HEK293 (cell line): ENCODE measurements at regions not wholly inside any gene's neighbourhood (a gene's known extent, or its start where the extent isn't known, plus 50 kb on each side); places are given as distances from the start of the nearest gene placed in this dataset.

Experiments used
- CTCF ChIA-PET: fragments of 350-600 bp; formaldehyde crosslinking; extraction: SDS; loops from one replicate; lab custom pipeline; 2021; ENCODE audit warnings: antibody characterized with exemption; lab: Yijun Ruan, JAX
- POLR2A ChIA-PET: fragments of 300-600 bp; formaldehyde crosslinking; extraction: SDS; loops from one replicate; lab custom pipeline; 2020; ENCODE audit warnings: antibody characterized with exemption, inconsistent platforms; lab: Yijun Ruan, JAX
- H3K27ac ChIP-seq: fragments of 200-500 bp; sonication (Bioruptor generic); 2 replicates; pipeline ENCODE4 v1.5.1; 2014; ENCODE audit warnings: low read depth, low read length, control low read depth, inconsistent platforms; ENCODE audit errors: extremely low read depth
- H3K36me3 ChIP-seq, 2 experiments: fragments of 200-500 bp in 1 of 2; sonication (Bioruptor generic) in 1 of 2; 1 replicate in 1 of 2; 2 replicates in 1 of 2; pipeline ENCODE4 v1.5.1; 2014 to 2017; ENCODE audit warnings: inconsistent platforms in 2 of 2, low read length in 2 of 2; ENCODE audit not compliant: control insufficient read depth in 2 of 2, insufficient read depth in 1 of 2
- H3K4me1 ChIP-seq: fragments of 200-500 bp; sonication (Bioruptor generic); 2 replicates; pipeline ENCODE4 v1.5.1; 2014; ENCODE audit warnings: mild to moderate bottlenecking, low read length, inconsistent platforms; ENCODE audit not compliant: control insufficient read depth, insufficient read depth
- H3K4me3 ChIP-seq: 2 replicates; pipeline ENCODE4 v1.5.1; 2011; ENCODE audit warnings: low read depth, mild to moderate bottlenecking, control low read depth, low read length, moderate library complexity
- H3K9me3 ChIP-seq: fragments of 200-500 bp; sonication (Bioruptor generic); 2 replicates; pipeline ENCODE4 v1.5.1; 2014; ENCODE audit warnings: low read depth, low read length, inconsistent platforms; ENCODE audit not compliant: control insufficient read depth, insufficient read depth
- BCL11A ChIP-seq: fragments of 450-650 bp; formaldehyde crosslinking; IDR thresholded peaks from 2 replicates; pipeline ENCODE4 v1.5.1; 2016; ENCODE audit warnings: low read depth, missing biosample characterization, missing genetic modification characterization
- CTCF ChIP-seq: fragments of 450-650 bp; formaldehyde crosslinking; IDR thresholded peaks from 2 replicates; pipeline ENCODE4 v1.5.1; 2016; ENCODE audit warnings: missing biosample characterization, missing genetic modification characterization
- HOXA7 ChIP-seq: sonication (generic); formaldehyde crosslinking; IDR thresholded peaks from 2 replicates; pipeline ENCODE4 v1.8.1; 2022; ENCODE audit warnings: missing genetic modification reagents, borderline replicate concordance
- HOXC10 ChIP-seq: sonication (generic); formaldehyde crosslinking; IDR thresholded peaks from 2 replicates; pipeline ENCODE4 v1.8.1; 2023; ENCODE audit warnings: mild to moderate bottlenecking, missing genetic modification reagents
- KLF17 ChIP-seq: fragments of 450-650 bp; formaldehyde crosslinking; IDR thresholded peaks from 2 replicates; pipeline ENCODE4 v1.5.1; 2016; ENCODE audit warnings: missing biosample characterization, missing genetic modification characterization
- SCRT1 ChIP-seq: fragments of 450-650 bp; formaldehyde crosslinking; IDR thresholded peaks from 2 replicates; pipeline ENCODE4 v1.5.1; 2016; ENCODE audit warnings: missing biosample characterization, missing genetic modification characterization, borderline replicate concordance
- TCF7L2 ChIP-seq: IDR thresholded peaks from 2 replicates; pipeline ENCODE4 v1.6.1; 2011; ENCODE audit warnings: low read depth, mild to moderate bottlenecking, inconsistent platforms, low read length, moderate library complexity, borderline replicate concordance
- YY1 ChIP-seq: fragments of 450-650 bp; formaldehyde crosslinking; IDR thresholded peaks from 2 replicates; pipeline ENCODE4 v1.5.1; 2018; ENCODE audit warnings: missing biosample characterization, missing genetic modification characterization
- ZBTB17 ChIP-seq: fragments of 450-650 bp; formaldehyde crosslinking; IDR thresholded peaks from 2 replicates; pipeline ENCODE4 v1.5.1; 2016; ENCODE audit warnings: missing biosample characterization, missing genetic modification characterization
- ZBTB20 ChIP-seq: fragments of 450-650 bp; formaldehyde crosslinking; IDR thresholded peaks from 2 replicates; pipeline ENCODE4 v1.5.1; 2016; ENCODE audit warnings: missing biosample characterization, missing genetic modification characterization
- ZBTB49 ChIP-seq: fragments of 450-650 bp; formaldehyde crosslinking; IDR thresholded peaks from 2 replicates; pipeline ENCODE4 v1.5.1; 2016; ENCODE audit warnings: missing biosample characterization, missing genetic modification characterization, low read depth
- ZNF146 ChIP-seq: fragments of 450-650 bp; formaldehyde crosslinking; IDR thresholded peaks from 2 replicates; pipeline ENCODE4 v1.5.1; 2016; ENCODE audit warnings: missing biosample characterization, missing genetic modification characterization
- ZNF148 ChIP-seq: fragments of 450-650 bp; formaldehyde crosslinking; IDR thresholded peaks from 2 replicates; pipeline ENCODE4 v1.5.0; 2017; ENCODE audit warnings: missing biosample characterization, missing genetic modification characterization, borderline replicate concordance
- ZNF175 ChIP-seq: fragments of 450-650 bp; formaldehyde crosslinking; IDR thresholded peaks from 2 replicates; pipeline ENCODE4 v1.5.1; 2016; ENCODE audit warnings: missing biosample characterization, missing genetic modification characterization
- ZNF214 ChIP-seq: fragments of 450-650 bp; formaldehyde crosslinking; IDR thresholded peaks from 2 replicates; pipeline ENCODE4 v1.5.1; 2017; ENCODE audit warnings: missing biosample characterization, mild to moderate bottlenecking, missing genetic modification characterization, borderline replicate concordance
- ZNF24 ChIP-seq: fragments of 450-650 bp; formaldehyde crosslinking; IDR thresholded peaks from 2 replicates; pipeline ENCODE4 v1.5.1; 2016; ENCODE audit warnings: missing biosample characterization, missing genetic modification characterization
- ZNF266 ChIP-seq: fragments of 450-650 bp; formaldehyde crosslinking; IDR thresholded peaks from 2 replicates; pipeline ENCODE4 v1.5.1; 2016; ENCODE audit warnings: missing biosample characterization, missing genetic modification characterization, low read depth
- ZNF292 ChIP-seq: fragments of 450-650 bp; formaldehyde crosslinking; IDR thresholded peaks from 2 replicates; pipeline ENCODE4 v1.5.1; 2016; ENCODE audit warnings: low read depth, missing biosample characterization, missing genetic modification characterization, borderline replicate concordance
- ZNF311 ChIP-seq: fragments of 450-650 bp; formaldehyde crosslinking; IDR thresholded peaks from 2 replicates; pipeline ENCODE4 v1.5.1; 2017; ENCODE audit warnings: missing biosample characterization, missing genetic modification characterization, borderline replicate concordance
- ZNF501 ChIP-seq: fragments of 450-650 bp; formaldehyde crosslinking; IDR thresholded peaks from 2 replicates; pipeline ENCODE4 v1.5.1; 2016; ENCODE audit warnings: missing biosample characterization, missing genetic modification characterization
- ZNF544 ChIP-seq: fragments of 450-650 bp; formaldehyde crosslinking; IDR thresholded peaks from 2 replicates; pipeline ENCODE4 v1.5.0; 2017; ENCODE audit warnings: missing biosample characterization, missing genetic modification characterization
- ZNF571 ChIP-seq: fragments of 450-650 bp; formaldehyde crosslinking; IDR thresholded peaks from 2 replicates; pipeline ENCODE4 v1.5.0; 2017; ENCODE audit warnings: missing biosample characterization, missing genetic modification characterization
- ZNF600 ChIP-seq: fragments of 450-650 bp; formaldehyde crosslinking; IDR thresholded peaks from 2 replicates; pipeline ENCODE4 v1.5.1; 2016; ENCODE audit warnings: missing biosample characterization, missing genetic modification characterization
- ZNF623 ChIP-seq: fragments of 450-650 bp; formaldehyde crosslinking; IDR thresholded peaks from 2 replicates; pipeline ENCODE4 v1.5.1; 2016; ENCODE audit warnings: missing biosample characterization, missing genetic modification characterization
- ZNF776 ChIP-seq: fragments of 450-650 bp; formaldehyde crosslinking; IDR thresholded peaks from 2 replicates; pipeline ENCODE4 v1.5.0; 2017; ENCODE audit warnings: missing biosample characterization, missing genetic modification characterization, borderline replicate concordance
- ZNF777 ChIP-seq: fragments of 450-650 bp; formaldehyde crosslinking; IDR thresholded peaks from 2 replicates; pipeline ENCODE4 v1.5.1; 2017; ENCODE audit warnings: missing biosample characterization, missing genetic modification characterization, borderline replicate concordance

GRCh38 chr2:208619993-208620392 is 213.4 kb downstream of the PTH2R start (continued):
- TF ChIP-seq ZNF175 (tag by site-specific recombination) (no peak), ZNF266 (tag by site-specific recombination) (no peak), ZNF146 (tag by site-specific recombination) (no peak), ZBTB20 (tag by site-specific recombination) (no peak), HOXA7 (CRISPR knock-in tag) (no peak), CTCF (tag by site-specific recombination) (no peak), ZNF501 (tag by site-specific recombination) (no peak), ZNF623 (no peak), ZNF214 (tag by site-specific recombination) (no peak), ZNF24 (tag by site-specific recombination) (no peak), ZNF777 (no peak), ZNF600 (tag by site-specific recombination) (no peak)

- Histone ChIP-seq H3K4me3 (no peak overlapping the region), H3K4me1 (no peaks in the 10 kb centered on the region), H3K9me3 (no peaks in the 10 kb centered on the region), H3K27ac (no peak overlapping the region), H3K36me3 (no peaks in the 10 kb centered on the region)
- CTCF ChIA-PET: no interaction called here
- TF ChIP-seq ZBTB17 (tag by site-specific recombination): no peak
- TF ChIP-seq ZNF571: no peak
- no peak for TF ChIP-seq ZNF311 (tag by site-specific recombination)
- no peak for TF ChIP-seq ZNF544
- no peak for TF ChIP-seq HOXC10 (CRISPR knock-in tag)
- no peak for TF ChIP-seq ZNF148 (tag by site-specific recombination)
- TF ChIP-seq ZNF292 (tag by site-specific recombination): no peak
- no peak for TF ChIP-seq ZNF266 (tag by site-specific recombination)
- TF ChIP-seq BCL11A (tag by site-specific recombination): no peak
- TF ChIP-seq TCF7L2: no peak
- TF ChIP-seq, all 188 proteins: peak for 0
- POLR2A ChIA-PET: no interaction called here
These were observed 213.9 kb downstream of the PTH2R start for GRCh38 chr2:208620487-208620978.

GRCh38 chr2:208627110-208627884 is 220.7 kb downstream of the PTH2R start:
- Histone ChIP-seq H3K4me1 (no peaks in the 10 kb centered on the region), H3K4me3 (no peak overlapping the region), H3K27ac (no peak overlapping the region), H3K36me3 (no peaks in the 10 kb centered on the region), H3K9me3 (no peaks in the 10 kb centered on the region)
- ChIA-PET CTCF (no interaction called here), POLR2A (no interaction called here)
- no peak for TF ChIP-seq ZBTB49 (tag by site-specific recombination)
- TF ChIP-seq YY1 (tag by site-specific recombination): no peak
- no peak for TF ChIP-seq KLF17 (tag by site-specific recombination)
- no peak for TF ChIP-seq SCRT1
- no peak for TF ChIP-seq ZNF776
